ENCODE measurements at regions not wholly inside any gene's neighbourhood (a gene's known extent, or its start where the extent isn't known, plus 50 kb on each side); places are given as distances from the start of the nearest gene placed in this dataset.

DNA sequence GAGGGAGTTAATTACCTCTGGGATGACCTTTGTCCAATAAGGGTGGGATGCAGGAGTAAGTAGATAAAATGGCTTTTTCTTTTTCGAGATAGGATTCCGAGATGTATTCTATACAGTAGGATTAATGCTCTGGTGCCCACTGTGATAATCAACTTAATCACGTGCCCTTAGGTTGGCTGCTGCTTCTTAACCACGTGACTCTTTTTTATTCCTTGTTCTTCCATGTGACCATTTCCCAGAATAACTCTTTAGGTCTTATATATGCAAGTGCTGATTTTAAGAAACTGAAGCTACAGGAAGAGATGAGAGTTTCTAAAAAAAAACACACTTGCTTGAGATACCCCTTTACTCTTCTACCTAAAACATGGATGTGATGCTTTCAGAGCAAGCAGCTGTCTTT is 1628.9 kb downstream of the PCDH7 start:
- Histone ChIP-seq H3K9ac (ENCODE audit: insufficient read length, low read depth) (no peak overlapping the region), H3K27me3 (ENCODE audit: insufficient read depth, insufficient read length) (no peaks in the 10 kb centered on the region), H3K36me3 (ENCODE audit: insufficient read depth, insufficient read length, low read length) (no peaks in the 10 kb centered on the region), H3K9me3 (ENCODE audit: insufficient read depth, low read length) (no peaks in the 10 kb centered on the region), H3K4me3 (ENCODE audit: insufficient read length, low read depth) (no peak overlapping the region), H3K4me1 (ENCODE audit: insufficient read depth, insufficient read length) (no peaks in the 10 kb centered on the region)
- DNase-seq (ENCODE audit: low read depth, low spot score) = no peak
- TF ChIP-seq YY1 (IDR thresholded peaks at IDR 0.05; ENCODE audit: insufficient read depth, insufficient read length) = no peak
- TF ChIP-seq ZNF274 (IDR thresholded peaks at IDR 0.05; ENCODE audit: low read depth, low read length) = no peak
- no peak for TF ChIP-seq SUZ12 (IDR thresholded peaks at IDR 0.05; ENCODE audit: extremely low read depth, insufficient read depth, insufficient read length)

DNA sequence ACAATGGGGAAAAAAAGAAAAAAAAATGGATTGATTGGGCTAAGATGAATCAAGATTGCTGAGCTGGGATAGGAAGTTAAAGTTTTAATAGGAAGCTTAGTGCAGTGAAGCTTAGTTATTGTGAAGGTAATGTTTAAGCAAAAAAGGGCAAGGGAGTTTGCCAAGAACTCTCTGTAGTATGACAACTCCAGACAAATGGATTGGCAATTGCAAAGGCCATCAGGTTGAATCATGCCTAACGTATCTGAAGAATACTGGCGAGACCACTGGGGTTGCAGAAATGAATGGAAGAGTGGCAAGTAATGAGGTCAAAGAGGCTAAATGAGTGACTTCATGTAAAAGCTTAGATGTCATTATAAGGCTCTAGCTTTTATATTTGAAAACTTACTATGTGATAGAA is 1654.0 kb downstream of the PCDH7 start:
- DNase-seq (ENCODE audit: low read depth, low spot score) = no peak
- Histone ChIP-seq H3K36me3 (ENCODE audit: insufficient read depth, insufficient read length, low read length) (no peaks in the 10 kb centered on the region), H3K27me3 (ENCODE audit: insufficient read depth, insufficient read length) (no peaks in the 10 kb centered on the region), H3K9me3 (ENCODE audit: insufficient read depth, low read length) (no peaks in the 10 kb centered on the region), H3K4me1 (ENCODE audit: insufficient read depth, insufficient read length) (no peaks in the 10 kb centered on the region), H3K9ac (ENCODE audit: insufficient read length, low read depth) (no peak overlapping the region), H3K4me3 (ENCODE audit: insufficient read length, low read depth) (no peak overlapping the region)
- TF ChIP-seq YY1 (IDR thresholded peaks at IDR 0.05; ENCODE audit: insufficient read depth, insufficient read length) (no peak), ZNF274 (IDR thresholded peaks at IDR 0.05; ENCODE audit: low read depth, low read length) (no peak), SUZ12 (IDR thresholded peaks at IDR 0.05; ENCODE audit: extremely low read depth, insufficient read depth, insufficient read length) (no peak)

DNA sequence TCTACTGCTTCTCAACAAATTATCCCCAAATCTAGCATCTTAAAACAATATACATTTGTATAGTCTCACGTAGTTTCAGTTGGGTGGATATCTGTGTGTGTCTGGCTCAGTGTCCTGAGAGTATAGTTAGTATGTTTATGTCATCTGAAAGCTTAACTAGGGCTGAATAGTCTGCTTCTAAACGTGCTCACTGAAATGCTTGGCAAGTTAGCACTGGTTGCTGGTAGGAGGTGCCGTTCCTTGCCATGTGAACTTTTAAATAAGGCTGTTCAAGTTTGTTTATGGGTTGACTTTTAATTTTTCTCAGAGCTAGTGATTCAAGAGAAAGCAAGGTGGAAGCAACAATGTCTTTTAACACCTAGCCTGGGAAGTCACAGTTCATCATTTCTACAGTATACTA is 1673.6 kb downstream of the PCDH7 start:
- Histone ChIP-seq H3K4me1 (ENCODE audit: insufficient read depth, insufficient read length) (no peaks in the 10 kb centered on the region), H3K9me3 (ENCODE audit: insufficient read depth, low read length) (no peaks in the 10 kb centered on the region), H3K36me3 (ENCODE audit: insufficient read depth, insufficient read length, low read length) (no peaks in the 10 kb centered on the region), H3K4me3 (ENCODE audit: insufficient read length, low read depth) (no peak overlapping the region), H3K9ac (ENCODE audit: insufficient read length, low read depth) (no peak overlapping the region), H3K27me3 (ENCODE audit: insufficient read depth, insufficient read length) (no peaks in the 10 kb centered on the region)
- TF ChIP-seq ZNF274 (IDR thresholded peaks at IDR 0.05; ENCODE audit: low read depth, low read length) (no peak), SUZ12 (IDR thresholded peaks at IDR 0.05; ENCODE audit: extremely low read depth, insufficient read depth, insufficient read length) (no peak), YY1 (IDR thresholded peaks at IDR 0.05; ENCODE audit: insufficient read depth, insufficient read length) (no peak)
- no peak for DNase-seq (ENCODE audit: low read depth, low spot score)

DNA sequence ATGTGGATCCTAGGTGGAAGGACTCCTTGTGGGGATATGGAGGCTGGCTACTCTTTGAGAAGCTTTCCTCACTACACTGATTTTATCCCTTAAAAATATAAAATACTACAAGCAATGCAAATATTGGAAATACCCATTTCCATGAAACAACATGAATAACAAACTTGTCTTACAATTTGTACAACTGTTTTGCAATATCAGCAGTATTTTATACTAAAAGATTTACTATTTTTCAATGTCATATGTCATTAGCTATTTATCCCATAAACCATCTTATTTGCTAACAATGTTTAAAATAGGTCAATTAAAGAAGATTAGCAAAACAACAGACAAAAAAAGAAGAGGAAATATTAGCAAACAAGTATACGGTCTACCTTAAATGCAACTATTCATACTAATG is 1674.1 kb downstream of the PCDH7 start:
- DNase-seq (ENCODE audit: low read depth, low spot score) = no peak
- H3K9ac ChIP-seq (ENCODE audit: insufficient read length, low read depth) = no peak overlapping the region
- H3K4me1 ChIP-seq (ENCODE audit: insufficient read depth, insufficient read length) = no peaks in the 10 kb centered on the region
- H3K9me3 ChIP-seq (ENCODE audit: insufficient read depth, low read length) = no peaks in the 10 kb centered on the region
- H3K36me3 ChIP-seq (ENCODE audit: insufficient read depth, insufficient read length, low read length) = no peaks in the 10 kb centered on the region
- H3K4me3 ChIP-seq (ENCODE audit: insufficient read length, low read depth) = no peak overlapping the region
- TF ChIP-seq YY1 (IDR thresholded peaks at IDR 0.05; ENCODE audit: insufficient read depth, insufficient read length) (no peak), ZNF274 (IDR thresholded peaks at IDR 0.05; ENCODE audit: low read depth, low read length) (no peak), SUZ12 (IDR thresholded peaks at IDR 0.05; ENCODE audit: extremely low read depth, insufficient read depth, insufficient read length) (no peak)
- H3K27me3 ChIP-seq (ENCODE audit: insufficient read depth, insufficient read length) = no peaks in the 10 kb centered on the region

DNA sequence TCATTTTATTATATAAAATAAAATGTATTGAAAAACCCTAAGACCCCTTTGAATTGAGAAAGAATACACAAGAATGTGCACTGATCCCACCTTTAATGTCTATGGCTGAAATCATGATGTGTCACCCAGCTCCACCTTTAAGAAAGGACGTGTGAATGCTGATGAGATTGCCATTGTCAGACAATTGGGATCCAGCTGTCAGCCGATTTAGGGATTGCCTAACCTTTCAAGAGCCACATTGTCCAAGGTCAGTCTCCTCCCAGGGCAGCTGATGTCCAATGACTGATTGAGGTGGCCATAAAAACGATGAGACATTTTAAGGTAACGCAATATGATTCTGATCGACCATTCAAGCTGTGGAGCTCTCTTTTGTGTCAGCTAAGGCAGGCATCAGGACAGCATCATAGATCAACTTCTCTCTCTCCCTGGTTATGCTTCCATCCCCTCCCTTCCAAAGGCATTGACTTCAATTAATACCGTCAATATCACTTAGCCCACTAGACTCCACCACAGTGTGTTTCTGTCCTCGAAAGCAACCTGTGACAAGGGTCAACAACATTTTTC is 1676.4 kb downstream of the PCDH7 start:
- peak; percentile 2 for DNase-seq (ENCODE audit: low read depth, low spot score)
- no peak overlapping the region for H3K4me3 ChIP-seq (ENCODE audit: insufficient read length, low read depth)
- TF ChIP-seq YY1 (IDR thresholded peaks at IDR 0.05; ENCODE audit: insufficient read depth, insufficient read length) = no peak
- no peak for TF ChIP-seq ZNF274 (IDR thresholded peaks at IDR 0.05; ENCODE audit: low read depth, low read length)
- no peak for TF ChIP-seq SUZ12 (IDR thresholded peaks at IDR 0.05; ENCODE audit: extremely low read depth, insufficient read depth, insufficient read length)
- H3K36me3 ChIP-seq (ENCODE audit: insufficient read depth, insufficient read length, low read length) = no peaks in the 10 kb centered on the region
- no peaks in the 10 kb centered on the region for H3K27me3 ChIP-seq (ENCODE audit: insufficient read depth, insufficient read length)
- H3K9ac ChIP-seq (ENCODE audit: insufficient read length, low read depth) = no peak overlapping the region
- no peaks in the 10 kb centered on the region for H3K9me3 ChIP-seq (ENCODE audit: insufficient read depth, low read length)
- no peaks in the 10 kb centered on the region for H3K4me1 ChIP-seq (ENCODE audit: insufficient read depth, insufficient read length)

DNA sequence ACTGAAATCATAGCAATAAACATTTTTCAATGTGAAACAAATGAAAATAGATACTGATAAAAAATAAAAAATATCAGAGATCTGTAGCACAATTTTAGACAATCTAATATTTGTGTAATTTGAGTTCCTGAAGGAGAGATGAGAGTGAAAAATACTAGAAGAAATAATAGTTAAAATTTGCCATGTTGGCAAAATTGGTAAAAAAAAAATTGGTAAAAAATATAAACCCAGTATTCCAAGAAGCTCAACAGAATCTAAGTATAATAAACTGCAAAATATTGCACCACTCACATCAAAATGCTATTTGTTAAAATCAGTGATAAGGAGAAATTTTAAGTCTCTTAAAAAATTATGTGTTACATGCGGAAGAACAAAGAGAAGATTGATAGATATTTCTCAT is 1680.7 kb downstream of the PCDH7 start:
- H3K9ac ChIP-seq (ENCODE audit: insufficient read length, low read depth) = no peak overlapping the region
- H3K36me3 ChIP-seq (ENCODE audit: insufficient read depth, insufficient read length, low read length) = no peaks in the 10 kb centered on the region
- H3K4me1 ChIP-seq (ENCODE audit: insufficient read depth, insufficient read length) = no peaks in the 10 kb centered on the region
- TF ChIP-seq YY1 (IDR thresholded peaks at IDR 0.05; ENCODE audit: insufficient read depth, insufficient read length) = no peak
- no peaks in the 10 kb centered on the region for H3K27me3 ChIP-seq (ENCODE audit: insufficient read depth, insufficient read length)
- no peak for DNase-seq (ENCODE audit: low read depth, low spot score)
- H3K4me3 ChIP-seq (ENCODE audit: insufficient read length, low read depth) = no peak overlapping the region
- H3K9me3 ChIP-seq (ENCODE audit: insufficient read depth, low read length) = no peaks in the 10 kb centered on the region

DNA sequence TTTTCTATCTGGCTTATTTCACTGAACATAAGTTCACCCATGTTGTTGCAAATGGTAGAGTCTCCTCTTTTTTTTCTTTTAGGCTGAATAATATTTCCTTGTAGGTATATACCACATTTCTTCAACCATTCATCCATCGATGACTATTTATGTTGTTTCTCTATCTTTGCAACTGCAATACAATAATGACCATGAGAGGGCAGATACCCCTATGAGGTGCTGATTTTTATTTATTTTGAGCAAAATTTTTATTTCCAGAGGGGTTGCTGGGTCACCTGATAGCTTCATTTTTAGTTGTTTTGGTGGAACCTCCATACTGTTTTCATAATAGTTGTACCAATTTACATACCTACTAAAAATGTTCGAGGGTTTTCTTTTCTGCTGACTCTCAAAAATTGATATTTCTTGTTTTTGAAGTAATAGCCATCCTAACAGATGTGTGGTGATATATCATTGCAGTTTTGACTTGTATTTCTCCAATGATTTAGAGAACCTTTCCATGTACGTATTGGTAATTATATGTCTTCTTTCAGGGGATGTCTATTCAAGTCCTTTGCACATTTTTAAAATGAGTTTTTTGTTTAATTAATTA is 1697.0 kb downstream of the PCDH7 start:
- TF ChIP-seq SUZ12 (IDR thresholded peaks at IDR 0.05; ENCODE audit: extremely low read depth, insufficient read depth, insufficient read length) (no peak), ZNF274 (IDR thresholded peaks at IDR 0.05; ENCODE audit: low read depth, low read length) (no peak), YY1 (IDR thresholded peaks at IDR 0.05; ENCODE audit: insufficient read depth, insufficient read length) (no peak)
- DNase-seq (ENCODE audit: low read depth, low spot score) = no peak
- Histone ChIP-seq H3K9me3 (ENCODE audit: insufficient read depth, low read length) (no peaks in the 10 kb centered on the region), H3K9ac (ENCODE audit: insufficient read length, low read depth) (no peak overlapping the region), H3K4me3 (ENCODE audit: insufficient read length, low read depth) (no peak overlapping the region), H3K27me3 (ENCODE audit: insufficient read depth, insufficient read length) (no peaks in the 10 kb centered on the region), H3K4me1 (ENCODE audit: insufficient read depth, insufficient read length) (no peaks in the 10 kb centered on the region), H3K36me3 (ENCODE audit: insufficient read depth, insufficient read length, low read length) (no peaks in the 10 kb centered on the region)

Measured in NT2/D1 (cell line).